ENCODE measurements at regions not wholly inside any gene's neighbourhood (a gene's known extent, or its start where the extent isn't known, plus 50 kb on each side); places are given as distances from the start of the nearest gene placed in this dataset.

GRCh38 chr6:126094411-126094810 is 108.1 kb downstream of the TRMT11 start:
- H3K9me3 ChIP-seq (replicated peaks; ENCODE audit: control insufficient read depth, insufficient read depth, low read depth, low read length): no peaks in the 10 kb centered on the region
- no peaks in the 10 kb centered on the region for H3K9me1 ChIP-seq (ENCODE audit: control insufficient read depth, insufficient read depth, low read length)
- peaks cover 0 to 6% of the 10 kb centered on the region in 2 experiments; a peak in 2 of 5 replicates for H3K4me1 ChIP-seq (replicated peaks in 1 of 2; ENCODE audit: control insufficient read depth in 2 of 2, insufficient read depth in 2 of 2, low read length in 2 of 2)
- H3K9ac ChIP-seq (ENCODE audit: insufficient read depth in 1 of 2, low read depth in 2 of 2, low read length in 2 of 2): no peak overlapping the region
- ChIA-PET POLR2A (interaction anchor here (1.5 to 2.9 kb wide), 2 partner anchors 10 to 18 kb away, joined by 3 to 9 read pairs; no protein-coding TSS in a partner anchor), CTCF (ENCODE audit: low intra/inter-chr PET ratio) (no interaction called here)
- no peaks in the 10 kb centered on the region for H3K36me3 ChIP-seq (ENCODE audit: control insufficient read depth, insufficient read depth, low read length)
- intact Hi-C loops (cut with micrococcal nuclease): no loop called here
- DNase-seq (ENCODE audit: extremely low read depth in 1 of 4, low spot score in 3 of 4): no peak
- no peaks in the 10 kb centered on the region for H4K20me1 ChIP-seq (replicated peaks; ENCODE audit: control insufficient read depth, insufficient read depth, low read length)
- H3K4me2 ChIP-seq (ENCODE audit: insufficient read depth, low read length): no peak overlapping the region
- H3K27me3 ChIP-seq (ENCODE audit: control insufficient read depth in 2 of 2, insufficient read depth in 2 of 2, low read length in 2 of 2): no peaks in the 10 kb centered on the region
- no peaks in the 10 kb centered on the region for H3K79me2 ChIP-seq (ENCODE audit: control insufficient read depth, insufficient read depth, low read length)
- H3K27ac ChIP-seq (ENCODE audit: extremely low read depth, low read depth, low read length): no peak overlapping the region
- WGBS (ENCODE audit: insufficient coverage, low coverage, missing lambda C conversion rate): 80% methylated on average over 4 of the region's 4 CpGs
- H3K4me3 ChIP-seq: no peak overlapping the region
- TF ChIP-seq ZNF395 (CRISPR knock-in tag; IDR thresholded peaks at IDR 0.05): no peak
- TF ChIP-seq TFE3 (CRISPR knock-in tag; IDR thresholded peaks at IDR 0.05): no peak
- no peak for TF ChIP-seq HNRNPLL (IDR thresholded peaks at IDR 0.05; ENCODE audit: low read depth, low read length, poor library complexity, severe bottlenecking)
- no peak for TF ChIP-seq FOS (IDR thresholded peaks at IDR 0.05; ENCODE audit: extremely low read depth, insufficient read length)
- no peak for TF ChIP-seq PHB (CRISPR knock-in tag; IDR thresholded peaks at IDR 0.05)
- TF ChIP-seq CBX3 (IDR thresholded peaks at IDR 0.05; ENCODE audit: borderline replicate concordance in 1 of 2, low read length in 2 of 2): no peak
- TF ChIP-seq MCM5 (IDR thresholded peaks at IDR 0.05; ENCODE audit: low read depth): no peak
- no peak for TF ChIP-seq DMBX1 (CRISPR knock-in tag; IDR thresholded peaks at IDR 0.05; ENCODE audit: borderline replicate concordance)
- no peak for TF ChIP-seq HNRNPUL1 (IDR thresholded peaks at IDR 0.05; ENCODE audit: low read length)
- no peak for TF ChIP-seq STAT5B (CRISPR knock-in tag; IDR thresholded peaks at IDR 0.05)
- no peak for TF ChIP-seq MCM3 (IDR thresholded peaks at IDR 0.05)
- TF ChIP-seq FOXA1 (IDR thresholded peaks at IDR 0.05; ENCODE audit: borderline replicate concordance): no peak
- TF ChIP-seq ARID1B (IDR thresholded peaks at IDR 0.05): no peak
- TF ChIP-seq NCOA4 (IDR thresholded peaks at IDR 0.05; ENCODE audit: partially characterized antibody): no peak
- TF ChIP-seq E2F3 (CRISPR knock-in tag; IDR thresholded peaks at IDR 0.05): no peak
- no peak for TF ChIP-seq CAMTA2 (CRISPR knock-in tag; conservative IDR thresholded peaks at IDR 0.05)
- TF ChIP-seq ZNF311 (CRISPR knock-in tag; IDR thresholded peaks at IDR 0.05): no peak
- no peak for TF ChIP-seq CXXC5 (CRISPR knock-in tag; IDR thresholded peaks at IDR 0.05)
- TF ChIP-seq RFX5 (IDR thresholded peaks at IDR 0.05; ENCODE audit: low read depth, low read length): no peak
- no peak for FAIRE-seq
- H2AFZ ChIP-seq (ENCODE audit: low read depth, low read length): no peak overlapping the region
- ATAC-seq: no peak
- in situ Hi-C loops (cut with MboI): no loop called here
- BruUV-seq (replicated peaks): no TSS peak
